Memory B cell (primary cell): ENCODE measurements at regions not wholly inside any gene's neighbourhood (a gene's known extent, or its start where the extent isn't known, plus 50 kb on each side); places are given as distances from the start of the nearest gene placed in this dataset.
"Not testable (repeated sequence)": the region's sequence is repeated elsewhere in the genome, so short reads cannot be mapped to it uniquely, and the experiment has no call there.

ENCODE experiments used
- ATAC-seq: fragments of 150-1000 bp; cut with Tn5 transposase; 2 replicates; pipeline ENCODE4 v1.10.0; 2021; ENCODE audit warnings: low read depth, mild to moderate bottlenecking, moderate library complexity
- DNase-seq, 2 donors: peaks; one replicate each; pipeline ENCODE4 v3.0.0; 2022; ENCODE audit warnings: low spot score in 2 of 2
- H3K27ac Mint-ChIP-seq: one replicate; pipeline ENCODE4 v1.8.0; 2022; ENCODE audit warnings: mild to moderate bottlenecking, moderate library complexity, mixed read lengths
- H3K27me3 Mint-ChIP-seq: one replicate; pipeline ENCODE4 v1.8.0; 2022; ENCODE audit warnings: mixed read lengths
- H3K36me3 Mint-ChIP-seq: one replicate; pipeline ENCODE4 v1.8.0; 2022; ENCODE audit warnings: mild to moderate bottlenecking, mixed read lengths
- H3K4me1 Mint-ChIP-seq: one replicate; pipeline ENCODE4 v1.8.0; 2022; ENCODE audit warnings: mixed read lengths
- H3K4me3 Mint-ChIP-seq: one replicate; pipeline ENCODE4 v1.8.0; 2022; ENCODE audit warnings: mild to moderate bottlenecking, moderate library complexity, mixed read lengths
- H3K9me3 Mint-ChIP-seq: one replicate; pipeline ENCODE4 v1.8.0; 2022; ENCODE audit warnings: mixed read lengths

DNA sequence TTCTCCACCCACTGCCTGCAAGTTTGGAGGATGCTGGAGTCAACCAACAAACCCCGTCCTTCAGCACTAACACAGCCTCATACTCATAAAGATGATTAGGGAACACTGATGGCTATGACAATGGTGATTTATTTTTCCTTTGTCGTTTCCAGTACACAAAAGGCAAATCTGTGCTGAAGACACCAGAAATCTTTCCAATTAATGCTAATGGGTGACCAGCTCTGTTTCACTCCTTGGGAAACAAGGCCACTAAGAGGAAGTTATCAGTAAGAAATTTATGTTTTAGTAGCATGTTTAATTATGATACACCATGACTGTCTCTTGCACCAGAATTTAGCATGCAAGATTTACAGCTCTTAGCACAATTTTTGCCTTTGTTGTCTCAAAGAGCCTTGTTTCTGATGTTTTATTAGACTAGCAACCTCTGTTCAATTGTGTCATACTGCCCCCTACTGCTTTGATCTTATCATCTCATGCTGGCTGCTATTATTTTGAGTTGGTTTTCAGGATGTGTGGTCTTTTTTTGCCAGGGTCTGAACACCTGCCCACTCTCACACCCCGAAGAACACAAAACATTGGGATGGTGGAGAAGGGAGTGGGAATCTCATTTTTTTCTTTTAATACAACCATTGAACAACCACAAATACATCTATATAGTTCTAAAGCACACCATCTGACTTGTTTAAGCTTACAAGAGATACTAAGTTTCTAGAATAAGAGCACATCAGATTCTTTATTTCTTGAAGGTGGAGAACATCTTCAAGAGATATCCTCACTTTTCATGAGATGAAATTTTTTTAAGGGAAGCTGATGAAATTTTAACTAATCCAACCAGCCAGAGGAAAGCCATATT lies 160.9 kb downstream of the SPTSSA start:
- no peaks in the 10 kb centered on the region for H3K4me1 Mint-ChIP-seq
- no peaks in the 10 kb centered on the region for H3K36me3 Mint-ChIP-seq
- no peak overlapping the region for H3K4me3 Mint-ChIP-seq
- peaks cover 9% of the 10 kb centered on the region for H3K27me3 Mint-ChIP-seq
- no peak overlapping the region for H3K27ac Mint-ChIP-seq
- ATAC-seq (no peak), DNase-seq (no peak)
- H3K9me3 Mint-ChIP-seq: peaks cover 1% of the 10 kb centered on the region

DNA sequence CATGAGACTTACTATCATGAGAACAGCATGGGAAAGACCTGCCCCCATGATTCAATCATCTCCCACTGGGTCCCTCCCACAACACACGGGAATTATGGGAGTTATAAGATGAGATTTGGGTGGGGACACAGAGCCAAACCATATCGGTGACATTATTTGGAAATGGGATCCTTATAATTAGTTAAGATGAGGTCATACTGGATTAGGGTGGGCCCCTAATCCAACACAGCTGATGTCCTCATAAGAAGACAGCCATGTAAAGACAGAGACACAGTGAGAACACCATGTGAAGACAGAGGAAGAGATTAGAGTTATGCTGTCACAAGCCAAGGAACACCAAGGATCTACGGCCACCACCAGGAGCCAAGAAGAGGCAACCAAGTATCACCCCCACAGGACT lies 161.7 kb downstream of the SPTSSA start:
- no peak for ATAC-seq
- DNase-seq: no peak
- no peak overlapping the region for H3K27ac Mint-ChIP-seq
- peaks cover 1% of the 10 kb centered on the region for H3K9me3 Mint-ChIP-seq
- H3K4me1 Mint-ChIP-seq: no peaks in the 10 kb centered on the region
- H3K4me3 Mint-ChIP-seq: no peak overlapping the region
- H3K36me3 Mint-ChIP-seq: no peaks in the 10 kb centered on the region
- peaks cover 8% of the 10 kb centered on the region for H3K27me3 Mint-ChIP-seq

DNA sequence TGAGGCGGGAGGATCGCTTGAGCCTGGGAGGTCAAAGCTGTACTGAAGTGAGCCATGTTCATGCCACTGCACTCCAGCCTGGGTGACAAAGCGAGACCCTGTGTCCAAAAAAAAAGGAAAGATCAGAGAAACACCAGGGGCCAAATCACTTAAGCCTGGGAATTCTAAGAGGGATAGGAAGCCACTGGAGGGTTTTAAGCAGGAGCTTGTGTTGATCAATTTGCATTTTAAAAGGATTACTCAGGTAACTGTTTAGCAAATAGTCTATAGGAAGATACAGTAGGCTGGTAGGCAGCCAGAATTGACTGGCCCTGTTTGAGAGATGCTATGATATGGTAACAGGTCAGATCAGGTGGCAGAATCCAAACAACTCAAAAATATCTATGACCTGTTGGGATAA lies 162.7 kb downstream of the SPTSSA start:
- Mint-ChIP-seq H3K36me3 (no peaks in the 10 kb centered on the region), H3K27ac (no peak overlapping the region), H3K4me1 (no peaks in the 10 kb centered on the region), H3K9me3 (peaks cover 1% of the 10 kb centered on the region), H3K4me3 (no peak overlapping the region), H3K27me3 (peaks cover 2% of the 10 kb centered on the region)
- ATAC-seq (no peak), DNase-seq (no peak)

DNA sequence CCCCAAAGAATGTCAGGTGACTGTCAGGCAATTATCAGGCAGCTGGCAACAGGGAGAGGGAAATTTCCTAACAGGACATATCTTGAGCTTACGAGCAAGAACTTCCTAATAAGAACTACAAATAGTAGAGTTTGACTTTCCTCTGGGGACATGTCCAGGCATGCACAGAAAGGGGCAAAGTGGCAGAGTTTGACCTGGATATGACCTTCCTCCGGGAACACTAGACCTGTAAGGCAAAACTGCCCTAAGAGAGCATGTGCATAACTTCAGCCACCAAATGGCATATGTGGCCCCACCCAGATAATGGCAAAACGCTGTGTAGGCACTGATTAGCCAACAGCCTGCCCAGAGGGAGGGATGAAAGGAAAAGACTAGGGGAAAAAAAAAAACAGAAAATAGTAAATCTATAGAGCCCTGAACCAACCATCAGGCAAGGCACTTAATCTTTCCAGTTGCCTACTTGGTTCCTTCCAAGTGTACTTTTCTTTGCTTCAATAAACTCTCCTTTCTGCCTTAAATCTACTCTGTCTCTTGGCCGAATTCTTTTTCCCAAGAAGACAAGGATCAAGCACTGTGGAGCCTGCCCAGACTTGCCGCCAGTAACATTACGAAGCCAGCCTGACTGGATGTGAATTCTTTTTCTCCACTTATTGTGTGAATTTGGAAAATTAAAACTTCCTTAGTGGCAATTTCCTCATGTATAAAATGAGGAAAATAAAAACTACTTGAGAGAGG lies 164.1 kb downstream of the SPTSSA start:
- Mint-ChIP-seq H3K9me3 (peaks cover 1% of the 10 kb centered on the region), H3K4me3 (no peak overlapping the region), H3K36me3 (no peaks in the 10 kb centered on the region), H3K27ac (no peak overlapping the region), H3K4me1 (no peaks in the 10 kb centered on the region), H3K27me3 (peaks cover 2% of the 10 kb centered on the region)
- DNase-seq (no peak), ATAC-seq (no peak)

DNA sequence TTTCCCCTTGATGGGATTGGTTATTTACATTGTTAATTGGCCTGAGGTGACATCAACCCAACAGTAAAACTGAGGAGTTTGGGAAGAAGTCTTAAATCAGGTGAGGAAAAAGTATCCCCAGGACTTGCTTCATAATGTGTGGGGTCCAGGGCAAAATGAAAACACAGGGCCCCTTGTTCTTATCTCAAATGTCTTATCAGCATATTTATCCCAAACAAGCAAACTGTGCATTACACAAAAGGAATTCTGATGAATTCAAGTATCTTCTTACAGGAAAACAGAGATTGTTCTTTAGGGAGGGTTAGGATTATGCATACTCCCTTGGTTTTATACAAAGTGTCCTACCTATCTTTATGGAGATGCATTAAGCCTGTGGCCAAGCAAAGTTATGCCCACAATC lies 178.4 kb downstream of the SPTSSA start:
- DNase-seq (no peak), ATAC-seq (no peak)
- H3K4me1 Mint-ChIP-seq: no peaks in the 10 kb centered on the region
- no peaks in the 10 kb centered on the region for H3K27me3 Mint-ChIP-seq
- no peaks in the 10 kb centered on the region for H3K36me3 Mint-ChIP-seq
- H3K9me3 Mint-ChIP-seq: peaks cover 3% of the 10 kb centered on the region
- H3K27ac Mint-ChIP-seq: no peak overlapping the region
- no peak overlapping the region for H3K4me3 Mint-ChIP-seq

DNA sequence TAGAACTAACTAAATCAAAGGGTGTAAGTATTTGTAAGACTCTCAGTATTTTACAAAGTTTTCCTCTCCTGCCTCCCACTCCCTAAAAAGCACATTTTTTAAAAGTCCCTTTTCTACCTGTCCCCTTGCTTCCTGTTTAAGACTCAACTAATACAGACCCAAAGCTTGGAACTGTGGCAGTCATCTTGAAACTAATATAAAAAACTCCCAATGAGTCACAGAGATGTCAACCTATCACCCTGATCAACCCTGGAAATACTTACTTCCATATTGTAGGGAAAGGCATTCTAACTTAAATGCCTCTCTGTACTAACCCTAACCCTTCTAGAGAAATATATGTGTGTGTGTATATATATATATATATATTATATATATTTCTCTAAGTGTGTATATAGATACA lies 184.8 kb downstream of the SPTSSA start:
- no peak overlapping the region for H3K27ac Mint-ChIP-seq
- H3K36me3 Mint-ChIP-seq: no peaks in the 10 kb centered on the region
- H3K9me3 Mint-ChIP-seq: peaks cover 3% of the 10 kb centered on the region
- DNase-seq (no peak), ATAC-seq (no peak)
- no peaks in the 10 kb centered on the region for H3K4me1 Mint-ChIP-seq
- H3K4me3 Mint-ChIP-seq: no peak overlapping the region
- no peaks in the 10 kb centered on the region for H3K27me3 Mint-ChIP-seq

DNA sequence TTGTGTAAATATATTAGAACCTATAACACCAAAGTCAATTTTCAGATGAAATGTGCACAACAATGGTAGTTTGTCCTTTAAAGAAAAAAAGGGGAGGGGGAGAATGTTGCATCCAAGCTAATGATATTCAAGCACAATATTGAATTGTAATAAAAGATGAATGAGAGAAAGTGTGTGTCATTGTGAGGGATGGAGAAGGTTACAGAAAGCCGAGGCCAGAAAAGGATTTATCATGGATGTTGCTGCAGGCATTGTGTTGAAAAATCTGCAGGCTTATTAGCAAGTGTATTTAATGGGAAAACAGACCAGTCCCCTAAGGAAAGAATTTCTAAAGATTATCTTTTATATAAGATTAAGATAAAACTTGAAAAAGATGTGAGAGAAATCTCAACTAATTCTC lies 186.5 kb downstream of the SPTSSA start:
- H3K9me3 Mint-ChIP-seq: no peaks in the 10 kb centered on the region
- H3K36me3 Mint-ChIP-seq: no peaks in the 10 kb centered on the region
- H3K4me3 Mint-ChIP-seq: no peak overlapping the region
- H3K4me1 Mint-ChIP-seq: no peaks in the 10 kb centered on the region
- DNase-seq (no peak), ATAC-seq (no peak)
- no peak overlapping the region for H3K27ac Mint-ChIP-seq
- peaks cover 5% of the 10 kb centered on the region for H3K27me3 Mint-ChIP-seq

DNA sequence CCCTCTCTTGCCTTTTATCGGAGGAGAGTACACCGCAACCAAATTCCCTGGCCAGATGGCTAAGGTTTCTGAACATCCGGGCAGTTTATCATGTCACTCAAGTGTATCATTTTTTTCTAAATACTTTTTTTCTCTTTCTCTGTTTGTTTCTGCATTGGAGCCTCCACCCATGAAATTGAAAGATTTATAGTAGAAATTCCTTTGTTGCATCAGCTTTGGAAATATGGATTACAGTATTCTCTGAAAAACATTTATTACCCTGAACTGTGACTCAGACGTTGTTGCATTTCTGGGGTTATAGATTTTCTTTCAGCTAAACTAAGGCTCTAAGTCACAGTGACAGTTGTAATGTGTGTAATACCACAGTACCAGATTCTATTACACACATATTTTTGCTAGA lies 187.0 kb downstream of the SPTSSA start:
- DNase-seq (no peak), ATAC-seq (no peak)
- Mint-ChIP-seq H3K27me3 (peaks cover 5% of the 10 kb centered on the region), H3K36me3 (no peaks in the 10 kb centered on the region), H3K27ac (no peak overlapping the region), H3K4me3 (no peak overlapping the region), H3K4me1 (no peaks in the 10 kb centered on the region), H3K9me3 (no peaks in the 10 kb centered on the region)

DNA sequence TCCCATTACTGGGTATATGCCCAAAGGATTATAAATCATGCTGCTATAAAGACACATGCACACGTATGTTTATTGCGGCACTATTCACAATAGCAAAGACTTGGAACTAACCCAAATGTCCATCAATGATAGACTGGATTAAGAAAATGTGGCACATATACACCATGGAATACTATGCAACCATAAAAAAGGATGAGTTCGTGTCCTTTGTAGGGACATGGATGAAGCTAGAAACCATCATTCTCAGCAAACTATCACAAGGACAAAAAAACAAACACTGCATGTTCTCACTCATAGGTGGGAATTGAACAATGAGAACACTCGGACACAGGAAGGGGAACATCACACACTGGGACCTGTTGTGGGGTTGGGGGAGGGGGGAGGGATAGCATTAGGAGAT lies 188.3 kb downstream of the SPTSSA start:
- not testable (repeated sequence) for H3K4me3 Mint-ChIP-seq, H3K36me3 Mint-ChIP-seq, H3K27ac Mint-ChIP-seq, ATAC-seq, DNase-seq, H3K9me3 Mint-ChIP-seq, H3K4me1 Mint-ChIP-seq, H3K27me3 Mint-ChIP-seq

DNA sequence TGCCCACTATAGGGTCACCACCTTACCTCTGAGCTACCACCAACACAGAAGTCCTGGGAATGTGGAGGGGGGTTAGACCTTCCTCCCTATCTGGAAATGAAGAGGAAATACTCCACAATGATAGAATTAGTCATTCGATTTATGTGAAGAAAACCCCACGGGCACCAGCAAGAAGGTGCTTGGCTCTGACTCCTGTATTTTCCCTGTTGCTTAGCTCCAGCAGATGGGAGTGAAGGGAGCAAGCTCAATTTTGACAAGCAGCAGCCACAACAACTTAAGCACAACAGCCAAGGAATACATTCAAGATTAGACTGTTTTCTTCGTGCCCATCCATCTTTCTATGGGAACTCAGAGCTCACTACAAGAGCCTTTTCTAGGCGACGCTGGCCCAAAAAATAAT lies 191.7 kb downstream of the SPTSSA start:
- H3K4me3 Mint-ChIP-seq: no peak overlapping the region

DNA sequence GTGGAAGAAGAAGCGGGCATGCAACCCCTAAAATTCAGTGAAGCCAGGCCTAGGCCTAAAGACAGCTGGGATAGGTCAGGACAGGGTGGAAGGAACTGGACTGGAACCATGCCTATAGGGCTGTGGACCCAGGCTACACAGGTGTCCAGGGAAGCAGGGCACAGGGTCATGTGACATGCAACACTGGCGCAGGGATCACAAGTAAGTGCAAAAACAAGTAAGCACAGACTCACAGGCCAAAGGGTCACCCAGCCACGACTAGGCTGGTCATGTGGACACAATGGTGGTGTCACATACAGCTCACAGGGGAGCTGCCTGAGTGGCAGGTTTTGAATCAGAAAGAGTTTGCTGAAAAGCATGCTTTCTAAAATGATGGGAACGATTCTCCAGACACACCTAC lies 195.7 kb downstream of the SPTSSA start:
- no peak overlapping the region for H3K4me3 Mint-ChIP-seq
- H3K4me1 Mint-ChIP-seq: no peaks in the 10 kb centered on the region
- peaks cover 4% of the 10 kb centered on the region for H3K27me3 Mint-ChIP-seq
- no peak for ATAC-seq
- no peak overlapping the region for H3K27ac Mint-ChIP-seq
- no peak for DNase-seq
- H3K36me3 Mint-ChIP-seq: no peaks in the 10 kb centered on the region
- no peaks in the 10 kb centered on the region for H3K9me3 Mint-ChIP-seq

More for the DNA sequence above, 191.7 kb downstream of the SPTSSA start:
- H3K27me3 Mint-ChIP-seq: peaks cover 5% of the 10 kb centered on the region
- no peak for DNase-seq
- no peaks in the 10 kb centered on the region for H3K4me1 Mint-ChIP-seq
- ATAC-seq: no peak
- no peaks in the 10 kb centered on the region for H3K9me3 Mint-ChIP-seq
- H3K27ac Mint-ChIP-seq: no peak overlapping the region
- H3K36me3 Mint-ChIP-seq: no peaks in the 10 kb centered on the region

DNA sequence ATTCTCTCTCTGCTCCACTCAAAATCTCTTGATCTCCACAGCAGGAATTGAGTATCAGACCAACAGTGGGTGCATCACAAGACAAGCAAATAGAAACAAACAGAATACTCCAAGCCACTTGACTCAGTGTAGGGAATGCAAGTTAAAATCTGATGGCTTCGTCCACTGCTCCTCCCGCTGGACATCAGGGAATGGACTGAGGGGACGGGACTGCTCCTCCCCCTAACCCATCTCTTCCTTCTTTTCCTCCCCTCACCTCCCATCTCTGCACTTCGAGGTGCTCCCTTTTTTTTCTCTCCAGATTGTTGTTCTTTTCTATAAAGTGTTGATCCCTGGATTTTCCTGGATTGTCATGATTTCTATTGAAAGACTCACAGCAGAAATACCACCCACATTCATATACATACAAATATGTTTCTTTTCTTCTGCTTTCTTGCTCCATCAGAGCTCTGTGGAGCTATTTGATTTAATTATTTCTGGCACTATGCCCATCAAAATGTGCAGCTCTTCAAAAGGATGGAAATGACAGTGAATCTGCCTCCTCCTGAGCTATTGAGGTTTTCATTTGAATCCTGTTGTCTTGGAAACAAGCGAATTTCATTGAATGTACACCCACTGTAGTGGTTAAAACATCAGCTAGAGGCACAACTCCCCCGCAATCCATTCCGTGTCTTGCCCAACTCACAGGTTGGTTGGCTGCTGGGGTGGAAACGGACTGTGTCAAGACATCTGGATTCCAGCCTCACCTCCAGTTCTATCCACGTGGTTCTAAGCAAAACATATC lies 199.7 kb downstream of the SPTSSA start:
- Mint-ChIP-seq H3K4me3 (no peak overlapping the region), H3K9me3 (no peaks in the 10 kb centered on the region), H3K27ac (no peak overlapping the region), H3K36me3 (no peaks in the 10 kb centered on the region), H3K4me1 (no peaks in the 10 kb centered on the region), H3K27me3 (peaks cover 2% of the 10 kb centered on the region)
- no peak for DNase-seq
- no peak for ATAC-seq

DNA sequence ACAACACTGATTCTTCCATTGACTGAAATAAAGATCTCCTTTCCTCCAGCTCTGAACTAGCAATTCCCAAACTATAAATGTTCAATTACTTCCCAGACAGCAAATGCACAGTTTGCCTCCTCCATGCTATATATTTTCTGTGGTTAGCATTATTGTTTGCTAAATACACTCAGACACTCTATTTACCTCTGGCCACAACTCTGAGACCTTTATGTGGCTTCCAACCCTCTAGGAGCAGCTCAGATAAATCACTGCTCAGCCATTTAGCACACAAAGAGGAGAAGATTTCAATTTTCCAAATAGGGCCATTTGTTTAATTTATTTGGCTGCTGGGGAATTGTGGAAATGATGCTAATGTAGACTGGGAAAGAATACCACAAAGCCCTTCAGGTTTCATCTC lies 202.0 kb downstream of the SPTSSA start:
- no peak for ATAC-seq
- Mint-ChIP-seq H3K36me3 (no peaks in the 10 kb centered on the region), H3K27me3 (peaks cover 2% of the 10 kb centered on the region), H3K4me1 (no peaks in the 10 kb centered on the region), H3K27ac (no peak overlapping the region), H3K4me3 (no peak overlapping the region), H3K9me3 (no peaks in the 10 kb centered on the region)
- DNase-seq: no peak

DNA sequence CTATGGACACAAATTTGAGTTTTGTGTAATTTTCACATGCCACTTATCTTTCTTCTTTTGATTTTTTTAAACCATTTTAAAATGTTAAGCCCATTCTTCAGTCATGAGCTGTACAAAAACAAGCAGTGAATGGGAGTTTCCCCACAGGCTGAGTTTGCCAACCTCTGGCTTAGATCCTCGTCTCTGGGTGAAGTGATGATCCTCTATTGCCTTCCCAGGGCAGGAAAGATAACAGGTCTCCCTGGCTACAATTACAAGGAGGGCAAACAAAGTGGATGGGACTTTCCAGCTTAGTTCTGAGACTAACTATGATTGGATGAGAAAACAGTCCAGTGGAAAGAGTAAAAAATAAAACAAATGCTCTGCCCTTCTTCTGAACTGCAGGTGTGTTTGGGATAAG lies 203.7 kb downstream of the SPTSSA start:
- peaks cover 3% of the 10 kb centered on the region for H3K27me3 Mint-ChIP-seq
- no peaks in the 10 kb centered on the region for H3K36me3 Mint-ChIP-seq
- no peaks in the 10 kb centered on the region for H3K4me1 Mint-ChIP-seq
- no peak overlapping the region for H3K27ac Mint-ChIP-seq
- DNase-seq (no peak), ATAC-seq (no peak)
- H3K9me3 Mint-ChIP-seq: no peaks in the 10 kb centered on the region
- H3K4me3 Mint-ChIP-seq: no peak overlapping the region
